ENCODE measurements at regions not wholly inside any gene's neighbourhood (a gene's known extent, or its start where the extent isn't known, plus 50 kb on each side); places are given as distances from the start of the nearest gene placed in this dataset.
"Not testable (repeated sequence)": the region's sequence is repeated elsewhere in the genome, so short reads cannot be mapped to it uniquely, and the experiment has no call there.

- H3K36me3 ChIP-seq, result no peaks in the 10 kb centered on the region
- no peaks in the 10 kb centered on the region for H3K4me1 ChIP-seq
- TF ChIP-seq, protein P1, sequence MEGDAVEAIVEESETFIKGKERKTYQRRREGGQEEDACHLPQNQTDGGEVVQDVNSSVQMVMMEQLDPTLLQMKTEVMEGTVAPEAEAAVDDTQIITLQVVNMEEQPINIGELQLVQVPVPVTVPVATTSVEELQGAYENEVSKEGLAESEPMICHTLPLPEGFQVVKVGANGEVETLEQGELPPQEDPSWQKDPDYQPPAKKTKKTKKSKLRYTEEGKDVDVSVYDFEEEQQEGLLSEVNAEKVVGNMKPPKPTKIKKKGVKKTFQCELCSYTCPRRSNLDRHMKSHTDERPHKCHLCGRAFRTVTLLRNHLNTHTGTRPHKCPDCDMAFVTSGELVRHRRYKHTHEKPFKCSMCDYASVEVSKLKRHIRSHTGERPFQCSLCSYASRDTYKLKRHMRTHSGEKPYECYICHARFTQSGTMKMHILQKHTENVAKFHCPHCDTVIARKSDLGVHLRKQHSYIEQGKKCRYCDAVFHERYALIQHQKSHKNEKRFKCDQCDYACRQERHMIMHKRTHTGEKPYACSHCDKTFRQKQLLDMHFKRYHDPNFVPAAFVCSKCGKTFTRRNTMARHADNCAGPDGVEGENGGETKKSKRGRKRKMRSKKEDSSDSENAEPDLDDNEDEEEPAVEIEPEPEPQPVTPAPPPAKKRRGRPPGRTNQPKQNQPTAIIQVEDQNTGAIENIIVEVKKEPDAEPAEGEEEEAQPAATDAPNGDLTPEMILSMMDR (IDR thresholded peaks at IDR 0.05), result no peak
- no peak for TF ChIP-seq POLR2A (IDR thresholded peaks at IDR 0.05)
- no peaks in the 10 kb centered on the region for H3K9me3 ChIP-seq
- no peaks in the 10 kb centered on the region for H3K27me3 ChIP-seq
- no peak overlapping the region for H3K27ac ChIP-seq
- intact Hi-C loops (cut with DNase I; ENCODE audit: low total_unique reads), result no loop called here
- DNase-seq, result no peak
- H3K4me3 ChIP-seq, result no peak overlapping the region
Observed at GRCh38 chr5:101306391-101307137, 403.5 kb upstream of the ST8SIA4 start.

DNA sequence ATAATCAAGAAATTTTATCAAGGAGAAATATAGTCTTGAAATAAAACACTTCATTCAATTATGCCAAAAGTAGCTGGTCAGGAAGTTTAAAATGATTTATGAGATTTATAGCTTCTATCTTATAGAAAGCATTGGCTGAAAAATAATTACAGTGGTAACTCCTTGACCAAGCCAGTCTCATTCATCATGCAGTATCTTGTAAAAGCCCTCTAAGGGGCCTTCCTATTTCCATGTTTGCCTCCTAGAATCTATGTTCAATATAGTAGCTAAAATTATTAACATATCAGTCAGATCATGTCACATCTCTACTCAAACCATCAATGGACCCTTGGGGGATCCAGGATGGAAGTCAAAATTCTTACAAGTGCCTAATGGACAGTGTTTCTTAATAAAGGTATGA, 393.4 kb upstream of the ST8SIA4 start:
- intact Hi-C loops (cut with DNase I; ENCODE audit: low total_unique reads), result no loop called here
- Histone ChIP-seq H3K27ac (no peak overlapping the region), H3K27me3 (no peaks in the 10 kb centered on the region), H3K4me1 (no peaks in the 10 kb centered on the region), H3K4me3 (no peak overlapping the region), H3K9me3 (no peaks in the 10 kb centered on the region), H3K36me3 (no peaks in the 10 kb centered on the region)
- no peak for TF ChIP-seq POLR2A (IDR thresholded peaks at IDR 0.05)
- TF ChIP-seq, protein P1 (IDR thresholded peaks at IDR 0.05), result no peak
- no peak for DNase-seq

GRCh38 chr5:101292199-101292598, 389.1 kb upstream of the ST8SIA4 start:
- Histone ChIP-seq H3K9me3 (no peaks in the 10 kb centered on the region), H3K27ac (no peak overlapping the region), H3K27me3 (no peaks in the 10 kb centered on the region), H3K4me3 (no peak overlapping the region), H3K36me3 (no peaks in the 10 kb centered on the region), H3K4me1 (no peaks in the 10 kb centered on the region)
- intact Hi-C loops (cut with DNase I; ENCODE audit: low total_unique reads), result no loop called here
- TF ChIP-seq POLR2A (IDR thresholded peaks at IDR 0.05), result no peak
- TF ChIP-seq, protein P1 (IDR thresholded peaks at IDR 0.05), result no peak
- DNase-seq, result no peak

- H3K9me3 ChIP-seq; H3K4me1 ChIP-seq; intact Hi-C loops (cut with DNase I; ENCODE audit: low total_unique reads); H3K27me3 ChIP-seq; H3K4me3 ChIP-seq; H3K36me3 ChIP-seq; H3K27ac ChIP-seq; DNase-seq: not testable (repeated sequence)
Observed at GRCh38 chr5:101290761-101291160, 387.7 kb upstream of the ST8SIA4 start.

GRCh38 chr5:101288633-101289032, 385.6 kb upstream of the ST8SIA4 start:
- H3K27me3 ChIP-seq, result no peaks in the 10 kb centered on the region
- no peaks in the 10 kb centered on the region for H3K4me1 ChIP-seq
- H3K36me3 ChIP-seq, result no peaks in the 10 kb centered on the region
- intact Hi-C loops (cut with DNase I; ENCODE audit: low total_unique reads), result no loop called here
- no peaks in the 10 kb centered on the region for H3K9me3 ChIP-seq
- no peak overlapping the region for H3K4me3 ChIP-seq
- TF ChIP-seq, protein P1 (IDR thresholded peaks at IDR 0.05), result no peak
- H3K27ac ChIP-seq, result no peak overlapping the region
- DNase-seq, result no peak

All from uterus (tissue), 3 donors.